ENCODE measurements at regions not wholly inside any gene's neighbourhood (a gene's known extent, or its start where the extent isn't known, plus 50 kb on each side); places are given as distances from the start of the nearest gene placed in this dataset.

- Histone ChIP-seq H3K4me1 (ENCODE audit: control insufficient read depth in 2 of 2, insufficient read depth in 2 of 2, low read length in 2 of 2) (peaks cover 0 to 27% of the 10 kb centered on the region in 2 donors), H3K36me3 (ENCODE audit: control insufficient read depth in 2 of 2, insufficient read depth in 2 of 2, low read length in 1 of 2) (no peaks in the 10 kb centered on the region), H3K27ac (ENCODE audit: low read depth in 1 of 2, low read length in 1 of 2) (no peak overlapping the region), H3K27me3 (ENCODE audit: control insufficient read depth in 2 of 2, insufficient read depth in 1 of 2, low read length in 1 of 2) (no peaks in the 10 kb centered on the region), H3K9me3 (ENCODE audit: control insufficient read depth in 2 of 2, insufficient read depth in 1 of 2, low read length in 1 of 2) (no peaks in the 10 kb centered on the region), H3K4me3 (ENCODE audit: low read length in 2 of 2) (no peak overlapping the region)
- no peak for DNase-seq (ENCODE audit: low read depth in 6 of 9, low spot score in 9 of 9)
- 86% methylated on average over 6 of the region's 6 CpGs for WGBS
Observed at GRCh38 chr2:128617029-128617590, 298.4 kb upstream of the HS6ST1 start.

- Histone ChIP-seq H3K27ac (ENCODE audit: low read depth in 1 of 2, low read length in 1 of 2) (no peak overlapping the region), H3K9me3 (ENCODE audit: control insufficient read depth in 2 of 2, insufficient read depth in 1 of 2, low read length in 1 of 2) (no peaks in the 10 kb centered on the region), H3K4me3 (ENCODE audit: low read length in 2 of 2) (no peak overlapping the region), H3K36me3 (ENCODE audit: control insufficient read depth in 2 of 2, insufficient read depth in 2 of 2, low read length in 1 of 2) (no peaks in the 10 kb centered on the region), H3K4me1 (ENCODE audit: control insufficient read depth in 2 of 2, insufficient read depth in 2 of 2, low read length in 2 of 2) (peaks cover 0 to 27% of the 10 kb centered on the region in 2 donors), H3K27me3 (ENCODE audit: control insufficient read depth in 2 of 2, insufficient read depth in 1 of 2, low read length in 1 of 2) (no peaks in the 10 kb centered on the region)
- WGBS = 97% methylated on average over 6 of the region's 6 CpGs
- DNase-seq (ENCODE audit: low read depth in 6 of 9, low spot score in 9 of 9) = no peak
Observed at GRCh38 chr2:128617661-128618060, 299.0 kb upstream of the HS6ST1 start.

GRCh38 chr2:128618642-128619041 is 300.0 kb upstream of the HS6ST1 start:
- no peak for DNase-seq (ENCODE audit: low read depth in 6 of 9, low spot score in 9 of 9)
- H3K4me1 ChIP-seq (ENCODE audit: control insufficient read depth in 2 of 2, insufficient read depth in 2 of 2, low read length in 2 of 2) = peaks cover 0 to 31% of the 10 kb centered on the region in 2 donors
- H3K27me3 ChIP-seq (ENCODE audit: control insufficient read depth in 2 of 2, insufficient read depth in 1 of 2, low read length in 1 of 2) = no peaks in the 10 kb centered on the region
- H3K9me3 ChIP-seq (ENCODE audit: control insufficient read depth in 2 of 2, insufficient read depth in 1 of 2, low read length in 1 of 2) = no peaks in the 10 kb centered on the region
- no peaks in the 10 kb centered on the region for H3K36me3 ChIP-seq (ENCODE audit: control insufficient read depth in 2 of 2, insufficient read depth in 2 of 2, low read length in 1 of 2)
- 98% methylated on average over 2 of the region's 2 CpGs for WGBS
- H3K27ac ChIP-seq (ENCODE audit: low read depth in 1 of 2, low read length in 1 of 2) = no peak overlapping the region
- H3K4me3 ChIP-seq (ENCODE audit: low read length in 2 of 2) = no peak overlapping the region

GRCh38 chr2:128619471-128620325 is 301.0 kb upstream of the HS6ST1 start:
- H3K4me3 ChIP-seq (ENCODE audit: low read length in 2 of 2) = no peak overlapping the region
- no peaks in the 10 kb centered on the region for H3K27me3 ChIP-seq (ENCODE audit: control insufficient read depth in 2 of 2, insufficient read depth in 1 of 2, low read length in 1 of 2)
- no peak for DNase-seq (ENCODE audit: low read depth in 6 of 9, low spot score in 9 of 9)
- H3K36me3 ChIP-seq (ENCODE audit: control insufficient read depth in 2 of 2, insufficient read depth in 2 of 2, low read length in 1 of 2) = no peaks in the 10 kb centered on the region
- peaks cover 4 to 41% of the 10 kb centered on the region in 2 donors for H3K4me1 ChIP-seq (ENCODE audit: control insufficient read depth in 2 of 2, insufficient read depth in 2 of 2, low read length in 2 of 2)
- WGBS = 98% methylated on average over 18 of the region's 18 CpGs
- no peaks in the 10 kb centered on the region for H3K9me3 ChIP-seq (ENCODE audit: control insufficient read depth in 2 of 2, insufficient read depth in 1 of 2, low read length in 1 of 2)
- H3K27ac ChIP-seq (ENCODE audit: low read depth in 1 of 2, low read length in 1 of 2) = no peak overlapping the region

GRCh38 chr2:128621074-128621473 is 302.4 kb upstream of the HS6ST1 start:
- H3K36me3 ChIP-seq (ENCODE audit: control insufficient read depth in 2 of 2, insufficient read depth in 2 of 2, low read length in 1 of 2) = no peaks in the 10 kb centered on the region
- H3K4me3 ChIP-seq (ENCODE audit: low read length in 2 of 2) = no peak overlapping the region
- no peaks in the 10 kb centered on the region for H3K27me3 ChIP-seq (ENCODE audit: control insufficient read depth in 2 of 2, insufficient read depth in 1 of 2, low read length in 1 of 2)
- H3K4me1 ChIP-seq (ENCODE audit: control insufficient read depth in 2 of 2, insufficient read depth in 2 of 2, low read length in 2 of 2) = peaks cover 4 to 50% of the 10 kb centered on the region in 2 donors
- DNase-seq (ENCODE audit: low read depth in 6 of 9, low spot score in 9 of 9) = no peak
- no peaks in the 10 kb centered on the region for H3K9me3 ChIP-seq (ENCODE audit: control insufficient read depth in 2 of 2, insufficient read depth in 1 of 2, low read length in 1 of 2)
- no peak overlapping the region for H3K27ac ChIP-seq (ENCODE audit: low read depth in 1 of 2, low read length in 1 of 2)

- no peaks in the 10 kb centered on the region for H3K27me3 ChIP-seq (ENCODE audit: control insufficient read depth in 2 of 2, insufficient read depth in 1 of 2, low read length in 1 of 2)
- no peaks in the 10 kb centered on the region for H3K36me3 ChIP-seq (ENCODE audit: control insufficient read depth in 2 of 2, insufficient read depth in 2 of 2, low read length in 1 of 2)
- 98% methylated on average over 7 of the region's 7 CpGs for WGBS
- H3K27ac ChIP-seq (ENCODE audit: low read depth in 1 of 2, low read length in 1 of 2) = no peak overlapping the region
- no peak overlapping the region for H3K4me3 ChIP-seq (ENCODE audit: low read length in 2 of 2)
- DNase-seq (ENCODE audit: low read depth in 6 of 9, low spot score in 9 of 9) = no peak
- H3K4me1 ChIP-seq (ENCODE audit: control insufficient read depth in 2 of 2, insufficient read depth in 2 of 2, low read length in 2 of 2) = peaks cover 4 to 45% of the 10 kb centered on the region in 2 donors
- no peaks in the 10 kb centered on the region for H3K9me3 ChIP-seq (ENCODE audit: control insufficient read depth in 2 of 2, insufficient read depth in 1 of 2, low read length in 1 of 2)
Observed at GRCh38 chr2:128622371-128622770, 303.7 kb upstream of the HS6ST1 start.

GRCh38 chr2:128622955-128623620 is 304.4 kb upstream of the HS6ST1 start:
- H3K4me1 ChIP-seq (ENCODE audit: control insufficient read depth in 2 of 2, insufficient read depth in 2 of 2, low read length in 2 of 2) = peaks cover 4 to 38% of the 10 kb centered on the region in 2 donors
- peak overlapping the region; percentile 16 to 68 for H3K27ac ChIP-seq (ENCODE audit: low read depth in 1 of 2, low read length in 1 of 2)
- H3K27me3 ChIP-seq (ENCODE audit: control insufficient read depth in 2 of 2, insufficient read depth in 1 of 2, low read length in 1 of 2) = no peaks in the 10 kb centered on the region
- H3K9me3 ChIP-seq (ENCODE audit: control insufficient read depth in 2 of 2, insufficient read depth in 1 of 2, low read length in 1 of 2) = no peaks in the 10 kb centered on the region
- no peak for DNase-seq (ENCODE audit: low read depth in 6 of 9, low spot score in 9 of 9)
- H3K4me3 ChIP-seq (ENCODE audit: low read length in 2 of 2) = no peak overlapping the region
- WGBS = 95% methylated on average over 13 of the region's 13 CpGs
- H3K36me3 ChIP-seq (ENCODE audit: control insufficient read depth in 2 of 2, insufficient read depth in 2 of 2, low read length in 1 of 2) = no peaks in the 10 kb centered on the region

GRCh38 chr2:128623776-128624761 is 305.4 kb upstream of the HS6ST1 start:
- Histone ChIP-seq H3K27me3 (ENCODE audit: control insufficient read depth in 2 of 2, insufficient read depth in 1 of 2, low read length in 1 of 2) (no peaks in the 10 kb centered on the region), H3K4me1 (ENCODE audit: control insufficient read depth in 2 of 2, insufficient read depth in 2 of 2, low read length in 2 of 2) (peaks cover 4 to 32% of the 10 kb centered on the region in 2 donors), H3K9me3 (ENCODE audit: control insufficient read depth in 2 of 2, insufficient read depth in 1 of 2, low read length in 1 of 2) (no peaks in the 10 kb centered on the region), H3K27ac (ENCODE audit: low read depth in 1 of 2, low read length in 1 of 2) (peak overlapping the region; percentile 16 to 58), H3K4me3 (ENCODE audit: low read length in 2 of 2) (no peak overlapping the region), H3K36me3 (ENCODE audit: control insufficient read depth in 2 of 2, insufficient read depth in 2 of 2, low read length in 1 of 2) (no peaks in the 10 kb centered on the region)
- DNase-seq (ENCODE audit: low read depth in 6 of 9, low spot score in 9 of 9) = peak in 5 of 9 donors; percentile 38 to 76 (median 44)
- WGBS = 82% methylated on average over 18 of the region's 18 CpGs

Measured in thymus (tissue), 11 donors.